Stimulated activated naive B cell treated with anti-CD40 and anti-IgM and Interleukin-4, amounts not matched to agents 10 μg/mL and 1 μg/mL and 100 μg/mL, for 72 hours (primary cell): ENCODE measurements at regions not wholly inside any gene's neighbourhood (a gene's known extent, or its start where the extent isn't known, plus 50 kb on each side); places are given as distances from the start of the nearest gene placed in this dataset.
"Not testable (repeated sequence)": the region's sequence is repeated elsewhere in the genome, so short reads cannot be mapped to it uniquely, and the experiment has no call there.

ENCODE experiments used
- ATAC-seq, 2 donors: fragments of 150-1000 bp; cut with Tn5 transposase; replicated peaks; 2 replicates each; pipeline ENCODE4 v1.10.0; 2021; ENCODE audit warnings: moderate library complexity in 1 of 2
- DNase-seq: peaks from one replicate; pipeline ENCODE4 v3.0.0; 2021
- H3K27ac Mint-ChIP-seq: one replicate; pipeline ENCODE4 v1.8.0; 2022; ENCODE audit warnings: mild to moderate bottlenecking, mixed read lengths
- H3K27me3 Mint-ChIP-seq, 2 donors: one replicate each; pipeline ENCODE4 v1.8.0; 2022; ENCODE audit warnings: mixed read lengths in 2 of 2
- H3K36me3 Mint-ChIP-seq, 2 donors: one replicate each; pipeline ENCODE4 v1.8.0; 2022; ENCODE audit warnings: mixed read lengths in 2 of 2, mild to moderate bottlenecking in 1 of 2
- H3K4me1 Mint-ChIP-seq, 2 donors: one replicate each; pipeline ENCODE4 v1.8.0; 2022; ENCODE audit warnings: mixed read lengths in 2 of 2, mild to moderate bottlenecking in 1 of 2
- H3K4me3 Mint-ChIP-seq, 2 donors: one replicate each; pipeline ENCODE4 v1.8.0; 2022; ENCODE audit warnings: mild to moderate bottlenecking in 2 of 2, mixed read lengths in 2 of 2, moderate library complexity in 1 of 2
- H3K9me3 Mint-ChIP-seq, 2 donors: one replicate each; pipeline ENCODE4 v1.8.0; 2022; ENCODE audit warnings: mixed read lengths in 2 of 2, mild to moderate bottlenecking in 1 of 2

DNA sequence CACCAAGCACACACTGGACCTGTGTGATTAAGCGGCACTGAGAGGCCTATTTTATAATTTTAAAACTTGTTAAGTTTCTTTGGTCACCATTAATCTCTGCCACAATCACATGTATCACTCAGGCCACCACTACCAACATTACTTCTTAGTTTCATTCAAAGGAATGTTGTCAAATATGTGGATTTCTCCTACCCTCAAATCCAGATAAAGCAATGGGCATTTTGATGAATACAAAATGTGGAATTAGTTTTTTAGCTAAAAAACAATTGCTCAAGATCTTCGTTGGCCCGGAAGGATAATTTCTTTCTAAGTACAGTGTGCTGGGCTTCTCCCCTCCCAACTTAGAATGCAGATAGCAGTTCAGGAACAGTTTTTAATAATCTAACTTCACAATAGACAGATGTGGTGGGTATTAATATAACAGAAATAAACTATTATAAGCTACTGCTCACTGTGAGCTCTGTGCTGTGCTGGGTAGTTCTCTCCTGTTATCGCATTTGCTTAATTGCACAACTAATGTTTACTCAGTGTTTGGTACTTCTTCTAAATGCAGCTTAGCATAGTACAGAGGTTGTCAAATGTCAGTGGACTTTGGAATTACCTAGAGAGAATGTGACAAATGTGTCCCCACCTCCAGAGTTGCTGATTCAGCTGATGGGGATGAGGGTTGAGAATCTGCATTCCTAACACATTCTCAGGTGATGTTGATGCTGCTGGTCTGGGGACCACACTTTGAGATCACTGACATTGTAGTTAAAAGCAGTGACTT lies 266.7 kb upstream of the AMIGO2 start:
- peaks cover 14 to 31% of the 10 kb centered on the region in 2 donors for H3K4me1 Mint-ChIP-seq
- no peak for ATAC-seq
- no peaks in the 10 kb centered on the region for H3K27me3 Mint-ChIP-seq
- DNase-seq = no peak
- H3K9me3 Mint-ChIP-seq = no peaks in the 10 kb centered on the region
- H3K36me3 Mint-ChIP-seq = peaks cover 4% of the 10 kb centered on the region in 2 donors
- H3K4me3 Mint-ChIP-seq = no peak overlapping the region
- peak overlapping the region; percentile 9 for H3K27ac Mint-ChIP-seq

DNA sequence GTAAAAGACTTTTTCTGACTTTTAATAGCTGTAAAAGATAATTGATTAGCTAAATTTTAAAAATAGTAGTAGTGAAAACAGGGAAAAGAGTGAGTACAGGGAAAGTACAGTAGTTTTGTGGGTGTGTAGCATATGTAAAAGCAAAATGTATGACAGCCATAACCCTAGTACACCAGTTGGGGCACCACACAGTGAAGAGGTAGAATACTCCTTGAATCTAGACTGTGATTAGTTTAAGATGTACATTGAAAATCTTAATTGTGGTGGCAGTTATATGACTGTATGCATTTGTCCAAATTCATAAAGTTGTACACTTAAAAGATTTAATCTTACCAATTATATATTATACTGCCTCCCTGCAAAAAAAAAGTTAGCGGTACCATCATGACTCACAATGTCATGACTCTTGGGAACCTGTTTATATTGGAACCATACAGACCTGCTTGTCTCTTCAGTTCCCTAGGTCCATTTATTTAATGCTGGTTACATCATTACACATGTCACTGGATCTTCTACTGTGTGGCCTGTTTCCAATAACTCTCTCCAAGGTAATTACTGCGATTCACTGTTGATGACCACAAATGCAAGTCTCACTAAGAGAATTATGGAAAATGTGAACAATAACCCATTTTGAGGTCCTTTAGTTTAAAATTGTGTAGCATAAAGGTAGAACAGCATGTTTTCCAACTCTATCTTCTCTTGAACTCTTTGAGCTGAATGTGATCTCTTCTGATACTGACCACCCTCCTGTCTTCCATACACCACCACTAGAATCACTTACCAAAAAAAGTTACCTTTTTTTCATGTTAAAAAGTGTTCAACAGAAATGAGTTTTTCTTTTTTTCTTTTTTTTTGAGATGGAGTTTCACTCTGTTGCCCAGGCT lies 264.2 kb upstream of the AMIGO2 start:
- peaks cover 0 to under 1% of the 10 kb centered on the region in 2 donors for H3K9me3 Mint-ChIP-seq
- no peaks in the 10 kb centered on the region for H3K27me3 Mint-ChIP-seq
- no peak for ATAC-seq
- H3K36me3 Mint-ChIP-seq = peaks cover 4 to 6% of the 10 kb centered on the region in 2 donors
- H3K4me3 Mint-ChIP-seq = no peak overlapping the region
- H3K27ac Mint-ChIP-seq = no peak overlapping the region
- DNase-seq = no peak
- peaks cover 8% of the 10 kb centered on the region in 2 donors for H3K4me1 Mint-ChIP-seq

DNA sequence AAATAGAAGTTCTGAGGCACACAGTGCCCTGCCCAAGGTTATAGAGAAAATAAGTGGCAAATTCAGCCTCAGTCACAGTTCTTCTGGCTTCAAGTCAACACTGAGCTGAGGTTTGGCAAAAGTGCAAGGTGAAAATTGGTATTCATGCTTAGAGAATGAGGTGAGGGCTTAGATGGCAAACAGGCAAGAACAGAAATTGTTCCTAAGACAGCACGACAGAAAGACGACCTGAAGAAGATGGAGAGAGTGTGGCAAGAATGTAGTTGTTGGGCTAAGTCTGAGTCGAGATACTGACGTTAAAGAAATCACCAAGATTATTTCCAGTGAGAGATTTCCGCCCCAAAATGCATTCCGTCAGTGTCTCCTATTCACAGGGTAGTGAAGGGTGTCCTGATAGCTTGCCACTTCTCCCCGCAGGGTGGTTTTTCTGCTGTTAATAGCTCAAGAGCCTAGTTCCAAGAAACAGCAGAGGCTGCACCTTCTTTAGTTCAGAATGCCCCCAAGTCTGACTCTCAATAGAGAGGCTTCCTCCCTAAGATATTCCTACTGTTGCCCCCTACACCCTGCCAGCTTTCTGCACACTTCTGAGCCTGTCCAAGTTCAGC lies 260.8 kb upstream of the AMIGO2 start:
- no peaks in the 10 kb centered on the region for H3K27me3 Mint-ChIP-seq
- DNase-seq = no peak
- H3K4me1 Mint-ChIP-seq = peaks cover 6 to 7% of the 10 kb centered on the region in 2 donors
- H3K9me3 Mint-ChIP-seq = peaks cover 6 to 12% of the 10 kb centered on the region in 2 donors
- ATAC-seq = no peak
- peaks cover 21 to 25% of the 10 kb centered on the region in 2 donors for H3K36me3 Mint-ChIP-seq
- H3K27ac Mint-ChIP-seq = peak overlapping the region; percentile 57
- H3K4me3 Mint-ChIP-seq = no peak overlapping the region

DNA sequence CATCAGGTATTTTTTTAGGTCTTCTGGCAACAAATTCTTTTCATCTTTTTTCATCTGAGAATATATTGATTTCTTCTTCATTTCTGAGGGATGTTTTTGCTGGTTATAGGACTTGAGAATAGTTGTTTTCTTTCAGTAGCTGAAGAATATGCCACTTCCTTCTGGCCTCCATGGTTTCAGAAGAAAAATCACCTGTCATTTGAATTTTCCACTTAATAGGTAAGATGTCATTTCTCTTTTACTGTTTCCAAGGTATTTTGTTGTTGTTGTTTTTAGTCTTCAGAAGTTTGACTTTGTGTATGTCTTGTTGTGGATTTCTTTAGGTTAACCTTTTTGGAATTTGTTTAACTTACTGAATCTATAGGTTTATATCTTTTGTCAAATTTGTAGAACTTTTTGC lies 257.8 kb upstream of the AMIGO2 start:
- no peak for ATAC-seq
- DNase-seq = no peak
- Mint-ChIP-seq H3K4me3 (no peak overlapping the region), H3K27me3 (no peaks in the 10 kb centered on the region), H3K9me3 (peaks cover 6 to 15% of the 10 kb centered on the region in 2 donors), H3K36me3 (peaks cover 21 to 26% of the 10 kb centered on the region in 2 donors), H3K4me1 (peaks cover 4 to 7% of the 10 kb centered on the region in 2 donors), H3K27ac (no peak overlapping the region)

DNA sequence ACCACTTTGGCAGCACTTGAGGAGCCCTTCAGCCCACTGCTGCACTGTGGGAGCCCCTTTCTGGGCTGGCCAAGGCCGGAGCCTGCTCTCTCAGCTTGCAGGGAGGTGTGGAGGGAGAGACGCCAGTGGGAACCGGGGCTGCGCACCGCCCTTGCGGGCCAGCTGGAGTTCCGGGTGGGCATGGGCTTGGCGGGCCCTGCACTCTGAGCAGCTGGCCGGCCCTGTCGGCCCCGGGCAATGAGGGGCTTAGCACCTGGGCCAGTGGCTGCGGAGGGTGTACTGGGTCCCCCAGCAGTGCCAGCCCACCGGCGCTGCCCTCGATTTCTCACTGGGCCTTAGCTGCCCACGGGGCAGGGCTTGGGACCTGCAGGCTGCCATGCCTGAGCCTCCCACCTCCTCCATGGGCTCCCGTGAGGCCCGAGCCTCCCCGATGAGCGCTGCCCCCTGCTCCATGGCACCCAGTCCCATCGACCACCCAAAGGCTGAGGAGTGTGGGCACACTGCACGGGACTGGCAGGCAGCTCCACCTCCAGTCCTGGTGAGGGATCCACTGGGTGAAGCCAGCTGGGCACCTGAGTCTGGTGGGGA lies 253.6 kb upstream of the AMIGO2 start:
- peaks cover 12 to 24% of the 10 kb centered on the region in 2 donors for H3K36me3 Mint-ChIP-seq
- H3K4me1 Mint-ChIP-seq = peaks cover 10 to 18% of the 10 kb centered on the region in 2 donors
- not testable (repeated sequence) for H3K27ac Mint-ChIP-seq, H3K4me3 Mint-ChIP-seq, H3K27me3 Mint-ChIP-seq, DNase-seq, ATAC-seq
- peaks cover 6 to 14% of the 10 kb centered on the region in 2 donors for H3K9me3 Mint-ChIP-seq

DNA sequence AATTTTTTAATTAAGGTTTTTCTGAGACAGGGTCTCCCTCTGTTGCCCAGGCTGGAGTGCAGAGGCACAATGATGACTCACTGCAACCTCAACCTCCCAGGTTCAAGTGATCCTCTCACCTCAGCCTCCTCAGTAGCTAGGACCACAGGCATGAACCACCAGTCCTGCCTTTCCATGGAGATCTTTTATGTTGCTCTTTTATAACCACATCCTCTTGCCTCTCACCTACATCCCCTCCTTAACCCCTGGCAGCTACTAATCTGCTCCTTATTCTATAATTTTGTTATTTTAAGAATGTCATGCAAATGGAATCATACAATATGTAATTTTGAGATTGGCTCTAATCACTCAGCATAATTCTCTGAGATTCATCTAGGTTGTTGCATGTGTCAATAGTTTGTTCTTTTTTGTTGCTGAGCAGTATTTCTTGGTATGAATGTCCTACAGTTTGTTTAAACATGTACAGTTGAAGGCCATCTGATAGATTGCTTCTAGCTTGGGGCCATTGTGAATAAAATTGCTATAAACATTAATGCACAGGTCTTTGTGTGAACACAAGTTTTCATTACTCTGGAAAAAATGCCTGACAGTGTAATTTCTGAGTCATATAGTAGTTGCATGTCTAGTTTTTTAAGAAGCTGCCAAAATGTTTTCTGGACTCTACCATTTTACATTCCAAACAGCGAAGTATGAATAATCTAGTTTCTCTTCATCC lies 249.2 kb upstream of the AMIGO2 start:
- Mint-ChIP-seq H3K27me3 (no peaks in the 10 kb centered on the region), H3K27ac (no peak overlapping the region), H3K4me1 (peaks cover 10 to 17% of the 10 kb centered on the region in 2 donors), H3K36me3 (no peaks in the 10 kb centered on the region), H3K4me3 (no peak overlapping the region), H3K9me3 (peaks cover 0 to 2% of the 10 kb centered on the region in 2 donors)
- ATAC-seq (no peak), DNase-seq (no peak)

DNA sequence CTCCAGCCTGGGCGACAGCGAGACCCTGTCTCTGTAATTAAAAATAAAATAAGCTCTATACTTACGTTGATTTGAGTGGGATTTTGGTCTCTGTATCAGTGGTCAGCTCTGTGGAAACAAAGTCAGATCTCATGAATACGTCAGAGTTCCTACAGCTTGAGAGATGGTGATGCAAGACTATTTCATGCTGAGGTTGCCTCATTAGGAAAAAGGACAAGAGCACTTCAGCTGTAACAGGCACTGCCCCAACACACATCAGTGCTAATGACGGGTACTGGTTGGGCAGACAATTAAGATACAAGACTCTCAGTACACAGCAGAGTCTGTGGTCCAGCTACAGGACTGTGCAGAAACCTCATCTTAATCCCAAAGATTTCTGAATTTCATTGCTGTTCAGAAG lies 246.4 kb upstream of the AMIGO2 start:
- ATAC-seq = no peak
- H3K27me3 Mint-ChIP-seq = no peaks in the 10 kb centered on the region
- peaks cover 0 to 3% of the 10 kb centered on the region in 2 donors for H3K9me3 Mint-ChIP-seq
- H3K4me3 Mint-ChIP-seq = no peak overlapping the region
- peaks cover 15 to 26% of the 10 kb centered on the region in 2 donors for H3K4me1 Mint-ChIP-seq
- no peak for DNase-seq
- no peak overlapping the region for H3K27ac Mint-ChIP-seq
- H3K36me3 Mint-ChIP-seq = no peaks in the 10 kb centered on the region

DNA sequence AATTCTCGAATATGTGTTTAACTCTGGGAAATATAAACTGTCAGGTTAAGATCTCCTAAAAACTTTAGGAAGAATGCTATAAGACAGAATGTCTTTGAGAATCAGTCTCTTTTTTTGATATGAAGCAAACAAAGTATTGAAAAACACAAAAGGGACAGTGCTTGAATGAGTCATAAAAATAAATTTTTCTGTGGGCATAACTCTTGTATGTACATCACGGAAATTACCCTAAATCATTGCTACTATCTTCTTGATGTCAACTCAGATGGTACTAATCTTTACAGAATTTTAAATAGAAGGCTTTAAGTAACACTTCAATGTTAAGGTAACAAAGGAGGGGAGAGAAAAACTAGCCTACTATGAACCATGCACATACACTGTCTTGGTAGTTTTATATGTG lies 244.0 kb upstream of the AMIGO2 start:
- DNase-seq (no peak), ATAC-seq (peak in 1 of 2 donors; percentile 48)
- Mint-ChIP-seq H3K27me3 (no peaks in the 10 kb centered on the region), H3K9me3 (peaks cover 0 to 5% of the 10 kb centered on the region in 2 donors), H3K4me1 (peaks cover 18 to 22% of the 10 kb centered on the region in 2 donors), H3K4me3 (no peak overlapping the region), H3K36me3 (no peaks in the 10 kb centered on the region), H3K27ac (peak overlapping the region; percentile 5)

DNA sequence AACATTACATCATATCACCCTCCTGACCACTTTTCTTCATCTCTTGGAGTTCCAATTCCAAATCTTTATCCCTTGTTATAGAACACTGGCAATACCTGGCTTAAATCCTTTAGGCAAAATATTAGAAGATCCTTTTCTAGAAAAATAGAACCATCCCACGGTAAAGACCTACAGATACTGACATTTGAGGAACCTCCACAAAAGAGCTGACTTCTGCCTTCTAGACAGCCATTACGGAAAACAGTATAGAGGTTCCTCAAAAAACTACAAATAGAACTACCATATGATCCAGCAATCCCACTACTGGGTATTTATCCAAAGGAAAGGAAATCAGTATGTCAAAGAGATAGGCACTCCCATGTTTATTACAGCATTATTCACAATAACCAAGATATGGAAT lies 241.7 kb upstream of the AMIGO2 start:
- no peaks in the 10 kb centered on the region for H3K27me3 Mint-ChIP-seq
- peak overlapping the region; percentile 57 for H3K27ac Mint-ChIP-seq
- peaks cover 19 to 37% of the 10 kb centered on the region in 2 donors for H3K4me1 Mint-ChIP-seq
- peaks cover 0 to 3% of the 10 kb centered on the region in 2 donors for H3K9me3 Mint-ChIP-seq
- DNase-seq (no peak), ATAC-seq (no peak)
- no peaks in the 10 kb centered on the region for H3K36me3 Mint-ChIP-seq
- no peak overlapping the region for H3K4me3 Mint-ChIP-seq

DNA sequence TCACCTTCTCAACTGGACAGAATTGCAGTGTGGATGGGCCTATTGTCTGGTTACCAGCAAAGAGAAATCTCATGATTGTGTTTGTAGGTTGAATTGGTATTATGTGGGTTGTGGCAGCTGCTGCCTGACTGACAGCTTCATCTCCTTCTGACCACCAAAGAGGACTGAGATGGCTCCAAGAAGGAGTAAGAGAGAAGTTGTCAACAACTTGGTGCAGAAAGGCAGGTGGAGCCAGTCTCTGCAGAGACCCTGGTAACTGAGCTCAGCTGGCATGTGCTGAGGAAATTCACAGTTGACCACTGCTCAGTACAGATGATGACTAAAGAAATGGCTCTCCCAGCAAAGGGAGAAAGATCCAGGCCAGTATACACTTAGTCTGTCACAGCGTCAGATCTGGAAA lies 240.0 kb upstream of the AMIGO2 start:
- DNase-seq (no peak), ATAC-seq (no peak)

DNA sequence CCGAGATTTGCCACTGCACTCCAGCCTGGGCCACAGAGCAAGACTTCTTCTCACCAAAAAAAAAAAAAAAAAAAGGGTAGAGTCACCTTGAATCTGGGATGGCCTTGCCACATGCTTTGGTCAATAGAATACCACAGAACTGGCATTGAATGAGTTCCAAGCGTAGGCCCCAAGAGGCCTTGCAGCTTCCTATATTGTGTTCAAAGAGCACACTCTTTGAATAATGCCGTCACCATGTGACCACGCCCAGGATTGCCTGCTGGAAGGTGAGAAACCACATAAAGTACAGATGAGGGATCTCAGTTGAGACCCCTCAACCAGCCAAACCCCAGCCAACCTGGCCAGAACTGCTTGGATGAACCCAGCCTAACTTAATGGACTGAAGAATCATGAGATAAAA lies 239.2 kb upstream of the AMIGO2 start:
- Mint-ChIP-seq H3K4me1 (peaks cover 28 to 51% of the 10 kb centered on the region in 2 donors), H3K36me3 (peaks cover 0 to 5% of the 10 kb centered on the region in 2 donors), H3K27ac (peak overlapping the region; percentile 68), H3K9me3 (peaks cover 0 to 5% of the 10 kb centered on the region in 2 donors), H3K27me3 (no peaks in the 10 kb centered on the region), H3K4me3 (no peak overlapping the region)
- ATAC-seq (peak in 1 of 2 donors; percentile 31), DNase-seq (no peak)

More for the DNA sequence above, 240.0 kb upstream of the AMIGO2 start:
- Mint-ChIP-seq H3K27me3 (no peaks in the 10 kb centered on the region), H3K4me1 (peaks cover 25 to 50% of the 10 kb centered on the region in 2 donors), H3K4me3 (no peak overlapping the region), H3K36me3 (peaks cover 0 to 5% of the 10 kb centered on the region in 2 donors), H3K27ac (peak overlapping the region; percentile 43), H3K9me3 (peaks cover 0 to 3% of the 10 kb centered on the region in 2 donors)

DNA sequence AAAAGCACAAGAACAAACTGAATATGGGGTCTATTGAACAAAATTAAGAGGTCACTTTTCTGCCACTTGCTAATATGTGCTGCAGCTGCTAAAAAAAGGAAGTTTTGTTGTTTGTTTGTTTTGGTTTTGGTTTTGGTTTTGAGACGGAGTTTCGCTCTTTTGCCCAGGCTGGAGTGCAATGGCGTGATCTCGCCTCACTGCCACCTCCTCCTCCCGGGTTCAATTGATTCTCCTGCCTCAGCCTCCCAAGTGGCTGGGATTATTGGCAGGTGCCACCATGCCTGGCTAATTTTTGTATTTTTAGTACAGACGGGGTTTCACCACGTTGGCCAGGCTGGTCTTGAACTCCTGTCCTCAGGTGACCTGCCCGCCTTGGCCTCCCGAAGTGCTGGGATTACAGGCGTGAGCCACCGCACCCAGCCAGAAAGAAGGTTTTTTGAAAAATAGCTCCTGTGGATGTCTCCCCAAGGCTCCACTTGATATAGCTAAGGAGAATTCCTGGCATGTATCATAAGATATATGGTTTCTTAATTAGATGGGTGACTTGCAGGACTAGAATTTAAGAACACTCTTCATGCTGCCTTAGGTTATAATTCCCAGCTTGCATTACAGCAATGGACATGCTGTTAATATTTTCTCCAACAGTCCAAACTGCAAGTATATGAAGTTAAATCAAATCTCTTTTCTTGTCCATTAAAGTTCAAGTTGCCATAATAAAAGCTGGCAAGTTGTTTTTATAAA lies 237.6 kb upstream of the AMIGO2 start:
- H3K27me3 Mint-ChIP-seq = no peaks in the 10 kb centered on the region
- peak overlapping the region; percentile 55 for H3K4me3 Mint-ChIP-seq
- ATAC-seq = peak; percentile 17 to 26
- DNase-seq = no peak
- H3K9me3 Mint-ChIP-seq = peaks cover 0 to 5% of the 10 kb centered on the region in 2 donors
- H3K27ac Mint-ChIP-seq = peak overlapping the region; percentile 92
- peaks cover 38 to 63% of the 10 kb centered on the region in 2 donors for H3K4me1 Mint-ChIP-seq
- H3K36me3 Mint-ChIP-seq = peaks cover 2 to 9% of the 10 kb centered on the region in 2 donors

DNA sequence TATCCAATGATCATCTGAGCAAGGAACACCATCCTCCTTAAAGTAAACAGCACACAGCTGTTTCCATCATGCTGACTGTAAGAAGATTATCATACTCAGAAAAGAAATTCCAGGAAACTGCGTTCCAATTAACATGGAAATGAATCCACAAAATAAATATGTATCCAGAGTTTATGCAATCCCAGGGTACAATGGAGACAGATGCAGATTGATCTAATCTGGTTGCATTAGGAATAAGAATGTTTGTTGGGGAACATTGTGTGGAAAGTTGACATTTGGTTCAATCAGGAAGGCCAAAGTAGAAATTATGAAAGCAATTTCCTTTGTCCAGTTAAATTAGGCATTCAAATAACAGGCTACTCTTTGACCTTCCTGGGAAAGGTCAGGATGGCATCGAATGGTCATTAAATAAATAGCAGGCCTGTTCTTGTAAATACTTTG lies 236.9 kb upstream of the AMIGO2 start:
- DNase-seq (no peak), ATAC-seq (no peak)
- Mint-ChIP-seq H3K9me3 (peaks cover 2 to 6% of the 10 kb centered on the region in 2 donors), H3K4me3 (peak overlapping the region in 1 of 2 donors; percentile 55), H3K27me3 (no peaks in the 10 kb centered on the region), H3K4me1 (peaks cover 39 to 69% of the 10 kb centered on the region in 2 donors), H3K36me3 (peaks cover 5 to 11% of the 10 kb centered on the region in 2 donors), H3K27ac (no peak overlapping the region)
